Hepatocyte (in vitro differentiated cells): ENCODE measurements at regions not wholly inside any gene's neighbourhood (a gene's known extent, or its start where the extent isn't known, plus 50 kb on each side); places are given as distances from the start of the nearest gene placed in this dataset.

ENCODE experiments used
- DNase-seq: peaks from one replicate; pipeline ENCODE4 v3.0.0-alpha.2; 2016; ENCODE audit warnings: low spot score
- H2AFZ ChIP-seq: fragments of 200-600 bp; sonication (generic); 2 replicates; pipeline ENCODE4 v1.6.0; 2016; ENCODE audit warnings: antibody characterized with exemption, mild to moderate bottlenecking
- H3K27ac ChIP-seq: fragments of 200-600 bp; sonication (generic); 2 replicates; pipeline ENCODE4 v1.5.1; 2016; ENCODE audit warnings: mild to moderate bottlenecking
- H3K27me3 ChIP-seq: fragments of 200-600 bp; sonication (generic); 2 replicates; pipeline ENCODE4 v1.6.1; 2016
- H3K36me3 ChIP-seq: fragments of 200-600 bp; sonication (generic); replicated peaks from 2 replicates; pipeline ENCODE4 v1.5.1; 2016; ENCODE audit warnings: low read depth; ENCODE audit not compliant: insufficient read depth
- H3K4me1 ChIP-seq: fragments of 200-600 bp; sonication (generic); 2 replicates; pipeline ENCODE4 v1.5.1; 2016; ENCODE audit warnings: mild to moderate bottlenecking, moderate library complexity; ENCODE audit not compliant: insufficient read depth
- H3K4me2 ChIP-seq: fragments of 200-600 bp; sonication (generic); 2 replicates; pipeline ENCODE4 v1.6.0; 2016
- H3K4me3 ChIP-seq: fragments of 200-600 bp; sonication (generic); 2 replicates; pipeline ENCODE4 v1.5.1; 2016; ENCODE audit warnings: mild to moderate bottlenecking
- H3K79me2 ChIP-seq: fragments of 200-600 bp; sonication (generic); 2 replicates; pipeline ENCODE4 v1.6.0; 2017; ENCODE audit warnings: mild to moderate bottlenecking
- H3K9me2 ChIP-seq: fragments of 200-600 bp; sonication (generic); replicated peaks from 2 replicates; pipeline ENCODE4 v1.6.0; 2017; ENCODE audit warnings: mild to moderate bottlenecking; ENCODE audit not compliant: insufficient read depth
- H3K9me3 ChIP-seq: fragments of 200-600 bp; sonication (generic); 2 replicates; pipeline ENCODE4 v1.5.1; 2016; ENCODE audit warnings: low read depth, mild to moderate bottlenecking
- H4K20me1 ChIP-seq: fragments of 200-600 bp; sonication (generic); 2 replicates; pipeline ENCODE4 v1.6.0; 2016; ENCODE audit warnings: mild to moderate bottlenecking; ENCODE audit not compliant: insufficient read depth, poor library complexity, severe bottlenecking
- EZH2 ChIP-seq: fragments of 200-600 bp; sonication (generic); IDR thresholded peaks from 2 replicates; pipeline ENCODE4 v1.6.1; 2016; ENCODE audit warnings: antibody characterized with exemption, mild to moderate bottlenecking, borderline replicate concordance
- EZH2phosphoT487 ChIP-seq: fragments of 200-600 bp; sonication (generic); IDR thresholded peaks from one replicate; pipeline ENCODE4 v1.6.1; 2018; ENCODE audit warnings: antibody characterized with exemption, mild to moderate bottlenecking, low read depth, moderate library complexity; ENCODE audit not compliant: unreplicated experiment, severe bottlenecking
- WGBS: methylation state at CpG from one replicate; pipeline ENCODE4 v1.1.6; 2016; ENCODE audit warnings: low lambda C conversion rate; ENCODE audit errors: missing lambda C conversion rate; 5-methylcytosine and 5-hydroxymethylcytosine counted together
- TF ChIP-seq, protein P1 (sequence below): fragments of 200-600 bp; sonication (generic); IDR thresholded peaks from 2 replicates; pipeline ENCODE4 v1.5.1; 2016; ENCODE audit warnings: antibody characterized with exemption, mild to moderate bottlenecking; ENCODE audit not compliant: poor library complexity

DNA sequence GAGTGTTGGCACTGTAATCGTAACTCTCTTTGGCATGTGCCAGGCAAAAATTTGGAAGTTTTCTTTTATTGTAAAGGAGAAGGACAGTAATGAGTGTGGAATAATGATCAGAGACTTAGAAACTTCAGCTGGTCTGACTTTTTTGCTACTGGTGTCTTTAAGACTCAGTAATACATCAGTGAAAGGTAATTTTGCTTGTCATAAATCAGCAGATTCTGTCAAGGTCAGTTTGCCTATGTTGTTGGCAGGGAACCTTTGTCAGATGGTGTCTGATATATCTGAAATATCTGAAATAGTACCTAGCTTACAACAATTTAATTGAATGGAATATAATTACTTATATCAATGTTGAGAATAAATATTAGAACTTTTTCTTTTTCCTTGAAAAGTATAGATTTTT is 516.9 kb downstream of the LRFN5 start:
- no peaks in the 10 kb centered on the region for H3K4me1 ChIP-seq
- DNase-seq: no peak
- no peak overlapping the region for H2AFZ ChIP-seq
- H3K27me3 ChIP-seq: no peaks in the 10 kb centered on the region
- no peaks in the 10 kb centered on the region for H3K36me3 ChIP-seq
- H3K4me3 ChIP-seq: no peak overlapping the region
- H4K20me1 ChIP-seq: no peaks in the 10 kb centered on the region
- no peaks in the 10 kb centered on the region for H3K9me2 ChIP-seq
- WGBS: 83% methylated on average over 1 of the region's 1 CpG
- H3K4me2 ChIP-seq: no peak overlapping the region
- no peak for TF ChIP-seq EZH2phosphoT487
- H3K27ac ChIP-seq: no peak overlapping the region
- H3K79me2 ChIP-seq: no peaks in the 10 kb centered on the region
- no peaks in the 10 kb centered on the region for H3K9me3 ChIP-seq

DNA sequence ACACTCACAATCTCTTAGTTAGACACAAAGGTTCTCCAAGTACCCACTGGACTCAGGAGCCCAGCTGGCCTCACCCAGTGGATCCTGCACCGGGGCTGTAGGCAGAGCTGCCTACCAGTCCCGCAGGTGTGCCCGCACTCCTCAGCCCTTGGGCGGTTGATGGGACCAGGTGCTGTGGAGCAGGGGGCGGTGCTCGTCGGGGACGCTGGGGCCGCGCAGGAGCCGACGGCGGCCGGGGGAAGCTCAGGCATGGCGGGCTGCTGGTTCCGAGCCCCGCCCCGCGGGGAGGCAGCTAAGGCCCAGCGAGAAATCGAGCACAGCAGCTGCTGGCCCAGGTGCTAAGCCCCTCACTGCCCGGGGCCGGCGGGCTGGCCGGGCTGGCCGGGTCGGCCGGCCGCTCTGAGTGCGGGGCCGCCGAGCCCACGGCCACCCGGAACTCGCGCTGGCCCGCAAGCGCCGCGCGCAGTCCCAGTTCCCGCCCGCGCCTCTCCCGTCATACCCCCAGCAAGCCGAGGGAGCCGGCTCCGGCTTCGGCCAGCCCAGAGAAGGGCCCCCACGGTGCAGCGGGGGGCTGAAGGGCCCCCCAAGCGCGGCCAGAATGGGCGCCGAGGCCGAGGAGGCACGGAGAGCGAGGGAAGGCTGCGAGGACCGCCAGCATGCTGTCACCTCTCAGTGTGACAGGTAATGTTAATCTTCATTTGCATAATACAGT is 506.8 kb downstream of the LRFN5 start:
- no peak for DNase-seq
- H4K20me1 ChIP-seq: no peaks in the 10 kb centered on the region
- H3K36me3 ChIP-seq: no peaks in the 10 kb centered on the region
- WGBS: 98% methylated on average over 25 of the region's 60 CpGs
- H3K4me1 ChIP-seq: no peaks in the 10 kb centered on the region
- no peaks in the 10 kb centered on the region for H3K27me3 ChIP-seq
- no peaks in the 10 kb centered on the region for H3K79me2 ChIP-seq
- H3K9me3 ChIP-seq: no peaks in the 10 kb centered on the region
- no peak overlapping the region for H2AFZ ChIP-seq
- TF ChIP-seq EZH2phosphoT487 (no peak), EZH2 (no peak)
- TF ChIP-seq, protein P1, sequence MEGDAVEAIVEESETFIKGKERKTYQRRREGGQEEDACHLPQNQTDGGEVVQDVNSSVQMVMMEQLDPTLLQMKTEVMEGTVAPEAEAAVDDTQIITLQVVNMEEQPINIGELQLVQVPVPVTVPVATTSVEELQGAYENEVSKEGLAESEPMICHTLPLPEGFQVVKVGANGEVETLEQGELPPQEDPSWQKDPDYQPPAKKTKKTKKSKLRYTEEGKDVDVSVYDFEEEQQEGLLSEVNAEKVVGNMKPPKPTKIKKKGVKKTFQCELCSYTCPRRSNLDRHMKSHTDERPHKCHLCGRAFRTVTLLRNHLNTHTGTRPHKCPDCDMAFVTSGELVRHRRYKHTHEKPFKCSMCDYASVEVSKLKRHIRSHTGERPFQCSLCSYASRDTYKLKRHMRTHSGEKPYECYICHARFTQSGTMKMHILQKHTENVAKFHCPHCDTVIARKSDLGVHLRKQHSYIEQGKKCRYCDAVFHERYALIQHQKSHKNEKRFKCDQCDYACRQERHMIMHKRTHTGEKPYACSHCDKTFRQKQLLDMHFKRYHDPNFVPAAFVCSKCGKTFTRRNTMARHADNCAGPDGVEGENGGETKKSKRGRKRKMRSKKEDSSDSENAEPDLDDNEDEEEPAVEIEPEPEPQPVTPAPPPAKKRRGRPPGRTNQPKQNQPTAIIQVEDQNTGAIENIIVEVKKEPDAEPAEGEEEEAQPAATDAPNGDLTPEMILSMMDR: no peak
- no peaks in the 10 kb centered on the region for H3K9me2 ChIP-seq
- no peak overlapping the region for H3K27ac ChIP-seq
- H3K4me3 ChIP-seq: no peak overlapping the region
- no peak overlapping the region for H3K4me2 ChIP-seq

DNA sequence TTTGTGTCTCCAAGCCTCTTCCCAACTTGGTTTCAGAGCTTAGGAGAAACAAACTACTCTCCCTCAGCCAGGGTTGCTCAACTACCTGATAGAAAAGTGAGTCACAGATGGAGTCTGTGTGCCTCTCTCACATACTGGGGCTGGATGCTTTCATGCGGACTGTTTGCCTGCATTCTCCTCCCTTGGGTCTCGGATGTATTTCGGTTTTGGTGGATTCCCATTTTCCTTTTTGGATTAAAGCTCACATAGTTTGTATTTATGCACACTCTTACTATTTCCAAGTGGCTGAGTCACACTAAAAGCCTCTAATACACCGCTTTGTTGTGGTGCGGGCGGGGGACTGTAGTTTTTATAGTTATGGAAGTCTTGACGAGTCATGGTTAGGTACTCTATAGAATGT is 505.4 kb downstream of the LRFN5 start:
- WGBS: 93% methylated on average over 7 of the region's 7 CpGs
- H3K27ac ChIP-seq: no peak overlapping the region
- no peaks in the 10 kb centered on the region for H3K9me2 ChIP-seq
- H3K36me3 ChIP-seq: no peaks in the 10 kb centered on the region
- H3K4me3 ChIP-seq: no peak overlapping the region
- H3K4me2 ChIP-seq: no peak overlapping the region
- TF ChIP-seq, protein P1: no peak
- no peak for TF ChIP-seq EZH2phosphoT487
- no peak for TF ChIP-seq EZH2
- H2AFZ ChIP-seq: no peak overlapping the region
- no peaks in the 10 kb centered on the region for H4K20me1 ChIP-seq
- H3K9me3 ChIP-seq: no peaks in the 10 kb centered on the region
- no peaks in the 10 kb centered on the region for H3K4me1 ChIP-seq
- H3K79me2 ChIP-seq: no peaks in the 10 kb centered on the region
- DNase-seq: no peak
- H3K27me3 ChIP-seq: no peaks in the 10 kb centered on the region

DNA sequence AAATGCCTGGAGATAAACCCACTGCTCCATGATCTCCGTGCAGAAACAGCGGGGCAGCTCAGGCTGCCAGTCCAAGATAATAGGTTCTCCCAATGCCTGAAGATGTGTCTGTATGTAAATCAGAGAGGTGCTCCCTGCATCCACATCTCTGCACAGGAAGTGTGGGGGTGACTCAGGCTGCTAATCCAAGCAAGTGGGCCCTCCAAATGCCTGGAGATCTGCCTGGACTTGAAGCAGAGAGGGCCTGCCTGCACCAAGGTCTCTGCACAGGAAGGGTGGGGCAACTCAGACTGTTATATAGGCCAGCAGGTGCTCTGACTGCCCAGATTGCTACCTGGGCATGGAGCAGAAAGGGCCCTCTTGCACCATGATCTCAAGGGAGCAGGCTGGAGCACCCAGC is 504.7 kb downstream of the LRFN5 start:
- H3K79me2 ChIP-seq: no peaks in the 10 kb centered on the region
- no peak overlapping the region for H3K4me2 ChIP-seq
- no peak for DNase-seq
- no peaks in the 10 kb centered on the region for H3K36me3 ChIP-seq
- H3K4me3 ChIP-seq: no peak overlapping the region
- H3K4me1 ChIP-seq: no peaks in the 10 kb centered on the region
- TF ChIP-seq, protein P1: no peak
- TF ChIP-seq EZH2phosphoT487: no peak
- H3K9me2 ChIP-seq: no peaks in the 10 kb centered on the region
- H4K20me1 ChIP-seq: no peaks in the 10 kb centered on the region
- no peak overlapping the region for H3K27ac ChIP-seq
- H3K9me3 ChIP-seq: no peaks in the 10 kb centered on the region
- H3K27me3 ChIP-seq: no peaks in the 10 kb centered on the region
- no peak overlapping the region for H2AFZ ChIP-seq
- 95% methylated on average over 2 of the region's 2 CpGs for WGBS
